CD4-positive, alpha-beta T cell treated with Interleukin-4 for 4 hours (primary cell): ENCODE measurements at regions not wholly inside any gene's neighbourhood (a gene's known extent, or its start where the extent isn't known, plus 50 kb on each side); places are given as distances from the start of the nearest gene placed in this dataset.

Experiments used
- DNase-seq: peaks from one replicate; pipeline ENCODE4 v3.0.0-alpha.2; 2020

- DNase-seq: no peak
These were observed 131.1 kb upstream of the TBX20 start for GRCh38 chr7:35384761-35385700.

GRCh38 chr7:35380739-35381224 lies 126.9 kb upstream of the TBX20 start:
- DNase-seq: no peak

- DNase-seq: no peak
These were observed 125.6 kb upstream of the TBX20 start for GRCh38 chr7:35379481-35379880.

- DNase-seq: no peak
These were observed 121.6 kb upstream of the TBX20 start for GRCh38 chr7:35375516-35375915.

- no peak for DNase-seq
These were observed 121.0 kb upstream of the TBX20 start for GRCh38 chr7:35374858-35375257.

- no peak for DNase-seq
These were observed 117.3 kb upstream of the TBX20 start for GRCh38 chr7:35371221-35371620.

GRCh38 chr7:35370687-35371086 lies 116.8 kb upstream of the TBX20 start:
- no peak for DNase-seq

- no peak for DNase-seq
These were observed 112.6 kb upstream of the TBX20 start for GRCh38 chr7:35366167-35367155.

GRCh38 chr7:35365523-35365922 lies 111.6 kb upstream of the TBX20 start:
- DNase-seq: no peak

- DNase-seq: no peak
These were observed 108.4 kb upstream of the TBX20 start for GRCh38 chr7:35362341-35362740.

GRCh38 chr7:35359423-35359822 lies 105.5 kb upstream of the TBX20 start:
- no peak for DNase-seq

- no peak for DNase-seq
These were observed 102.6 kb upstream of the TBX20 start for GRCh38 chr7:35356495-35356894.

- DNase-seq: no peak
These were observed 102.0 kb upstream of the TBX20 start for GRCh38 chr7:35355911-35356310.

- no peak for DNase-seq
These were observed 101.3 kb upstream of the TBX20 start for GRCh38 chr7:35355199-35355598.

GRCh38 chr7:35353481-35353880 lies 99.6 kb upstream of the TBX20 start:
- DNase-seq: no peak

GRCh38 chr7:35351466-35351865 lies 97.6 kb upstream of the TBX20 start:
- DNase-seq: no peak

- no peak for DNase-seq
These were observed 94.9 kb upstream of the TBX20 start for GRCh38 chr7:35348611-35349400.

- DNase-seq: no peak
These were observed 88.9 kb upstream of the TBX20 start for GRCh38 chr7:35342786-35343185.

GRCh38 chr7:35339811-35340210 lies 85.9 kb upstream of the TBX20 start:
- no peak for DNase-seq

- no peak for DNase-seq
These were observed 82.5 kb upstream of the TBX20 start for GRCh38 chr7:35336444-35336843.

- no peak for DNase-seq
These were observed 80.6 kb upstream of the TBX20 start for GRCh38 chr7:35334506-35334905.

- no peak for DNase-seq
These were observed 79.4 kb upstream of the TBX20 start for GRCh38 chr7:35333265-35333664.
